H1 (cell line): ENCODE measurements at regions not wholly inside any gene's neighbourhood (a gene's known extent, or its start where the extent isn't known, plus 50 kb on each side); places are given as distances from the start of the nearest gene placed in this dataset.

Source experiments
- CTCF ChIA-PET: fragments of 300-600 bp; sonication (Branson Sonifier 250); formaldehyde crosslinking; loops from one replicate; lab custom pipeline; 2021; ENCODE audit not compliant: partially characterized antibody; lab: Charles Lee
- POLR2A ChIA-PET: fragments of 300-600 bp; sonication (Branson Sonifier 250); formaldehyde crosslinking; loops from one replicate; lab custom pipeline; 2021; ENCODE audit warnings: inconsistent platforms; ENCODE audit not compliant: partially characterized antibody; lab: Charles Lee
- DNase-seq, 2 experiments: peaks; one replicate each; pipeline versions ENCODE4 v3.0.0 to v3.0.0-alpha.2; 2010 to 2022; ENCODE audit warnings: low spot score in 2 of 2, low read depth in 1 of 2, mixed read lengths in 1 of 2
- FAIRE-seq: peaks from 2 replicates; lab custom pipeline; 2011; peaks lifted over from hg19 to GRCh38; lab: Jason Lieb, UNC
- H2AFZ ChIP-seq: 2 replicates; pipeline ENCODE4 v1.8.1; 2012; ENCODE audit warnings: low read length, inconsistent platforms
- H2AK5ac ChIP-seq: 2 replicates; pipeline ENCODE4 v1.6.1; 2013; ENCODE audit warnings: low read depth, low read length
- H2BK120ac ChIP-seq: replicated peaks from 2 replicates; pipeline ENCODE3; 2013; ENCODE audit warnings: low read depth, low read length, inconsistent platforms
- H2BK12ac ChIP-seq: 2 replicates; pipeline ENCODE4 v1.6.1; 2013; ENCODE audit warnings: low read depth, low read length
- H2BK15ac ChIP-seq: 2 replicates; pipeline ENCODE4 v1.6.1; 2013; ENCODE audit warnings: low read length
- H2BK20ac ChIP-seq: 2 replicates; pipeline ENCODE4 v1.6.1; 2013; ENCODE audit warnings: low read length
- H2BK5ac ChIP-seq: 2 replicates; pipeline ENCODE4 v1.6.1; 2013; ENCODE audit warnings: low read depth, low read length
- H3K14ac ChIP-seq: 2 replicates; pipeline ENCODE4 v1.6.1; 2013; ENCODE audit warnings: inconsistent platforms; ENCODE audit not compliant: insufficient read length
- H3K18ac ChIP-seq: 2 replicates; pipeline ENCODE4 v1.6.1; 2013; ENCODE audit warnings: low read length; ENCODE audit errors: extremely low read depth
- H3K23ac ChIP-seq: 2 replicates; pipeline ENCODE4 v1.6.1; 2013; ENCODE audit warnings: inconsistent platforms; ENCODE audit not compliant: insufficient read length
- H3K23me2 ChIP-seq: 2 replicates; pipeline ENCODE4 v1.6.1; 2013; ENCODE audit warnings: low read depth, low read length
- H3K27ac ChIP-seq: 2 replicates; pipeline ENCODE4 v1.6.1; 2011; ENCODE audit warnings: low read depth, low read length, inconsistent platforms
- H3K27me3 ChIP-seq, 4 experiments: replicated peaks in 1 of 4; 1 replicate in 1 of 4; 2 replicates in 3 of 4; pipeline versions ENCODE4 v1.6.1 to v1.8.1; 2011 to 2013; ENCODE audit warnings: low read length in 3 of 4, mild to moderate bottlenecking in 3 of 4, inconsistent platforms in 2 of 4, mixed read lengths in 2 of 4, moderate library complexity in 1 of 4; ENCODE audit not compliant: control insufficient read depth in 3 of 4, insufficient read depth in 3 of 4; ENCODE audit errors: extremely low read depth in 1 of 4
- H3K36me3 ChIP-seq, 4 experiments: 2 replicates each; pipeline versions ENCODE4 v1.6.1 to v1.8.1; 2011 to 2013; ENCODE audit warnings: mild to moderate bottlenecking in 4 of 4, low read length in 3 of 4, moderate library complexity in 2 of 4, control low read depth in 1 of 4, inconsistent platforms in 1 of 4; ENCODE audit not compliant: insufficient read depth in 4 of 4, control insufficient read depth in 2 of 4
- H3K4ac ChIP-seq: replicated peaks from 2 replicates; pipeline ENCODE3; 2013; ENCODE audit warnings: low read length, low read depth, mixed read lengths, inconsistent platforms; ENCODE audit not compliant: insufficient read length
- H3K4me1 ChIP-seq, 4 experiments: replicated peaks in 1 of 4; 1 replicate in 1 of 4; 2 replicates in 3 of 4; pipeline versions ENCODE4 v1.6.1 to v1.8.1; 2011 to 2013; ENCODE audit warnings: low read length in 3 of 4, inconsistent platforms in 2 of 4, mixed read lengths in 1 of 4; ENCODE audit not compliant: insufficient read depth in 4 of 4, control insufficient read depth in 3 of 4
- H3K4me2 ChIP-seq, 2 experiments: 2 replicates each; pipeline versions ENCODE4 v1.6.1 to v1.8.1; 2011 to 2013; ENCODE audit warnings: low read depth in 2 of 2, low read length in 2 of 2, control low read depth in 1 of 2, inconsistent platforms in 1 of 2, mild to moderate bottlenecking in 1 of 2; ENCODE audit not compliant: insufficient read depth in 1 of 2
- H3K4me3 ChIP-seq, 4 experiments: fragments of 200-600, 300-600 bp in 1 of 4; sonication (generic), shearing (Covaris generic), sonication (Bioruptor Twin) in 1 of 4; 2 replicates each; pipeline versions ENCODE4 v1.5.1 to v1.8.1; 2011 to 2016; ENCODE audit warnings: low read length in 4 of 4, low read depth in 3 of 4, control low read depth in 2 of 4, inconsistent platforms in 2 of 4, mild to moderate bottlenecking in 2 of 4, mixed read lengths in 1 of 4, moderate library complexity in 1 of 4; ENCODE audit not compliant: insufficient read depth in 2 of 4; ENCODE audit errors: extremely low read depth in 1 of 4
- H3K56ac ChIP-seq: replicated peaks from 2 replicates; pipeline ENCODE3; 2013; ENCODE audit warnings: low read depth, mild to moderate bottlenecking, mixed read lengths, low read length, inconsistent platforms; ENCODE audit not compliant: insufficient read length
- H3K79me1 ChIP-seq: 2 replicates; pipeline ENCODE4 v1.6.1; 2013; ENCODE audit warnings: low read depth, low read length, control low read depth
- H3K79me2 ChIP-seq, 2 experiments: 2 replicates each; pipeline versions ENCODE4 v1.6.1 to v1.8.1; 2012 to 2013; ENCODE audit warnings: low read length in 2 of 2, mild to moderate bottlenecking in 2 of 2, inconsistent platforms in 1 of 2; ENCODE audit not compliant: insufficient read depth in 2 of 2, control insufficient read depth in 1 of 2
- H3K9ac ChIP-seq, 4 experiments: replicated peaks in 1 of 4; 1 replicate in 1 of 4; 2 replicates in 3 of 4; pipeline versions ENCODE4 v1.6.1 to v1.8.1; 2011 to 2013; ENCODE audit warnings: low read depth in 3 of 4, low read length in 3 of 4, control low read depth in 2 of 4, mild to moderate bottlenecking in 2 of 4, moderate library complexity in 2 of 4, inconsistent platforms in 1 of 4; ENCODE audit errors: extremely low read depth in 1 of 4
- H3K9me3 ChIP-seq, 2 experiments: 2 replicates each; pipeline versions ENCODE4 v1.6.1 to v1.8.1; 2012 to 2013; ENCODE audit warnings: mild to moderate bottlenecking in 2 of 2, moderate library complexity in 2 of 2, control low read depth in 1 of 2, inconsistent platforms in 1 of 2, low read depth in 1 of 2, low read length in 1 of 2, mixed read lengths in 1 of 2; ENCODE audit not compliant: insufficient read depth in 2 of 2
- H4K20me1 ChIP-seq, 2 experiments: replicated peaks in 1 of 2; 2 replicates each; pipeline versions ENCODE3 to v1.8.1; 2011 to 2013; ENCODE audit warnings: inconsistent platforms in 2 of 2, low read length in 2 of 2, mild to moderate bottlenecking in 1 of 2; ENCODE audit not compliant: insufficient read depth in 2 of 2, control insufficient read depth in 1 of 2
- H4K5ac ChIP-seq: 2 replicates; pipeline ENCODE4 v1.6.1; 2013; ENCODE audit warnings: low read length, low read depth, mixed read lengths, inconsistent platforms; ENCODE audit not compliant: insufficient read length
- H4K8ac ChIP-seq: 2 replicates; pipeline ENCODE4 v1.8.0; 2013; ENCODE audit warnings: mild to moderate bottlenecking, moderate library complexity, low read length, inconsistent platforms; ENCODE audit not compliant: insufficient read depth; ENCODE audit errors: extremely low read depth
- H4K91ac ChIP-seq: replicated peaks from 2 replicates; pipeline ENCODE3; 2013; ENCODE audit warnings: low read length, mixed read lengths, inconsistent platforms; ENCODE audit not compliant: insufficient read length
- ATF2 ChIP-seq: IDR thresholded peaks from 2 replicates; pipeline ENCODE4 v1.6.1; 2012; ENCODE audit warnings: low read length, inconsistent platforms
- CBX8 ChIP-seq: fragments of 300-800, 300-1000 bp; sonication (generic); IDR thresholded peaks from 2 replicates; pipeline ENCODE4 v1.7.1; 2016; ENCODE audit warnings: low read depth, low read length, borderline replicate concordance
- CHD2 ChIP-seq: IDR thresholded peaks from 2 replicates; pipeline ENCODE4 v1.6.1; 2012; ENCODE audit warnings: low read length, improper control_type of control experiment
- HDAC6 ChIP-seq: IDR thresholded peaks from one replicate; pipeline ENCODE4 v1.7.1; 2012; ENCODE audit warnings: low read depth, mild to moderate bottlenecking, inconsistent platforms, low read length, moderate library complexity
- MAFK ChIP-seq: IDR thresholded peaks from 2 replicates; pipeline ENCODE4 v1.6.1; 2012; ENCODE audit warnings: low read depth, mild to moderate bottlenecking, improper control_type of control experiment, low read length
- RBBP5 ChIP-seq: IDR thresholded peaks from 2 replicates; pipeline ENCODE4 v1.7.1; 2012; ENCODE audit warnings: low read depth, mild to moderate bottlenecking, inconsistent platforms, low read length, moderate library complexity, borderline replicate concordance
- RXRA ChIP-seq: IDR thresholded peaks from 2 replicates; pipeline ENCODE4 v1.6.1; 2011; ENCODE audit warnings: low read depth, mild to moderate bottlenecking, low read length, moderate library complexity; ENCODE audit not compliant: insufficient read depth
- SIRT6 ChIP-seq: IDR thresholded peaks from one replicate; pipeline ENCODE4 v1.7.1; 2012; ENCODE audit warnings: low read length, inconsistent platforms
- SP1 ChIP-seq: IDR thresholded peaks from 2 replicates; pipeline ENCODE4 v1.6.1; 2011; ENCODE audit warnings: low read depth, low read length
- TBP ChIP-seq: IDR thresholded peaks from 2 replicates; pipeline ENCODE4 v1.6.1; 2011; ENCODE audit warnings: low read depth, low read length, improper control_type of control experiment
- USF2 ChIP-seq: IDR thresholded peaks from 2 replicates; pipeline ENCODE4 v1.6.1; 2011; ENCODE audit warnings: low read length, improper control_type of control experiment
- ZNF274 ChIP-seq: IDR thresholded peaks from 2 replicates; pipeline ENCODE4 v1.7.0; 2012; ENCODE audit warnings: low read length, borderline replicate concordance; ENCODE audit errors: extremely low read depth
- WGBS, 2 experiments: shearing (Covaris generic) in 1 of 2; methylation state at CpG; one replicate each; pipeline versions ENCODE4 v1.1.6 to v1.1.7; 2013 to 2015; ENCODE audit warnings: low lambda C conversion rate in 2 of 2, mixed read lengths in 2 of 2, inconsistent platforms in 1 of 2, low coverage in 1 of 2, missing lambda C conversion rate in 1 of 2; ENCODE audit not compliant: insufficient replicate concordance in 2 of 2, insufficient coverage in 1 of 2, insufficient read length in 1 of 2; ENCODE audit errors: extremely low coverage in 1 of 2, missing lambda C conversion rate in 1 of 2; 5-methylcytosine and 5-hydroxymethylcytosine counted together

- Histone ChIP-seq H3K14ac (no peak overlapping the region), H3K23ac (no peak overlapping the region), H3K4me1 (no peaks in the 10 kb centered on the region), H3K9ac (no peak overlapping the region), H3K27me3 (no peaks in the 10 kb centered on the region), H3K79me2 (no peaks in the 10 kb centered on the region), H2BK120ac (no peak overlapping the region), H3K4me2 (no peak overlapping the region), H2BK12ac (no peak overlapping the region), H4K8ac (no peak overlapping the region), H3K36me3 (no peaks in the 10 kb centered on the region), H4K91ac (no peak overlapping the region), H3K4ac (no peak overlapping the region), H4K5ac (no peak overlapping the region), H2AFZ (no peak overlapping the region), H3K4me3 (no peak overlapping the region), H3K9me3 (peaks cover 73 to 98% of the 10 kb centered on the region in 2 experiments), H2AK5ac (no peak overlapping the region), H3K18ac (no peak overlapping the region), H3K56ac (no peak overlapping the region), H3K27ac (no peak overlapping the region), H3K23me2 (peaks cover 6% of the 10 kb centered on the region; the same call in 1 of the 2 replicates), H3K79me1 (no peaks in the 10 kb centered on the region), H2BK5ac (no peak overlapping the region), H4K20me1 (no peaks in the 10 kb centered on the region), H2BK15ac (no peak overlapping the region), H2BK20ac (no peak overlapping the region)
- no peak for DNase-seq
- ChIA-PET POLR2A (no interaction called here), CTCF (interaction anchor here (0.7 kb wide), 1 partner anchor 32 kb away, joined by 3 read pairs; no protein-coding TSS in a partner anchor)
- 85% methylated on average over 8 of the region's 8 CpGs; no CpG with 5 or more reads in 1 of the 2 experiments for WGBS, 2 experiments
- FAIRE-seq = no peak
- TF ChIP-seq USF2 (no peak), HDAC6 (no peak), TBP (no peak), RBBP5 (no peak), ATF2 (no peak), CHD2 (no peak), SIRT6 (no peak), MAFK (no peak), ZNF274 (no peak), CBX8 (no peak), RXRA (no peak), SP1 (no peak)
Observed at GRCh38 chr22:47284822-47285221, 522.4 kb downstream of the TBC1D22A start.
